SU-DHL-6 (cell line): ENCODE measurements at regions not wholly inside any gene's neighbourhood (a gene's known extent, or its start where the extent isn't known, plus 50 kb on each side); places are given as distances from the start of the nearest gene placed in this dataset.

ENCODE experiments used
- CTCF ChIP-seq: fragments of 200-600 bp; sonication (generic); IDR thresholded peaks from one replicate; pipeline ENCODE4 v1.5.1; 2017; ENCODE audit warnings: antibody characterized with exemption, mild to moderate bottlenecking, low read length, moderate library complexity; ENCODE audit not compliant: insufficient read depth, poor library complexity, severe bottlenecking
- EZH2phosphoT487 ChIP-seq: fragments of 200-600 bp; sonication (generic), shearing (Covaris generic); conservative IDR thresholded peaks from 2 replicates; pipeline ENCODE4 v1.6.1; 2018; ENCODE audit warnings: mild to moderate bottlenecking, antibody characterized with exemption, low read length, moderate library complexity, mixed read lengths

DNA sequence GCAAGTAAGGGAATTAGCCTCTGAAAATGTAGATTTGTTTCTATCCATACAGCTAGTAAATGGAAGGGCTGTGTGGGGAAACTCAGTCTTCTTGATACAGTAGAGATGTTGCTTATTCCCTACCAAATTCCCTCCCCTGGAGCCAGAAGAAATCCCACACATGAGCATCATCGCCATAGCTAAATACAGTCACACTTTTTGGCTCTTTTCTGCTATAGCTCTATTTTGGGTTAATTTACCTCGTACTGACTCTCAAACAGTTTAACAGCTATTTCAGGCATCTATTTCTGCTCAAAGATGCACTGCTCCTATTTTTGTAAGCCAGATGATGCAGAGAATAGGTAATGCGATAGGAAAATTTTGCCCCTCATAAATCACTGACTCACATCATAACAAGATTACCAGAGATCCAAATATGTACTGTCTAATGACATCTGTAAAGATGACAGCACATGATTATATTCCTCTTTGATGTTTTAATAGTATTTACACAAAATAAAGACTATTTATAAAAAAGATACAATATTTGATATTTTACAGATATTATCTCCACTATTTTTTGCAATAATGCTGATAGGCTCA, 58.6 kb downstream of the XCL1 start:
- TF ChIP-seq CTCF (no peak), EZH2phosphoT487 (no peak)
